Endothelial cell of umbilical vein (primary cell): ENCODE measurements at regions not wholly inside any gene's neighbourhood (a gene's known extent, or its start where the extent isn't known, plus 50 kb on each side); places are given as distances from the start of the nearest gene placed in this dataset.

Experiments
- BruUV-seq: library from RNA; stranded (reverse); fragments of 400-500 nt; replicated peaks from 2 replicates; lab custom pipeline; 2021; lab: Mats Ljungman, UMichigan
- CTCF ChIA-PET: fragments of 300-600, 350-600 bp; sonication (Branson Sonifier 250); formaldehyde crosslinking; loops from one replicate; lab custom pipeline; 2021; ENCODE audit warnings: antibody characterized with exemption, inconsistent platforms; lab: Charles Lee
- POLR2A ChIA-PET: fragments of 300-600, 350-600 bp; sonication (Branson Sonifier 250); formaldehyde crosslinking; loops from one replicate; lab custom pipeline; 2021; ENCODE audit warnings: antibody characterized with exemption, inconsistent platforms; lab: Charles Lee
- DNase-seq: peaks from one replicate; pipeline ENCODE4 v3.0.0-alpha.2; 2011; ENCODE audit warnings: low read depth, low spot score
- FAIRE-seq: peaks from 2 replicates; lab custom pipeline; 2011; peaks lifted over from hg19 to GRCh38; lab: Jason Lieb, UNC
- H2AFZ ChIP-seq: 2 replicates; pipeline ENCODE4 v1.6.0; 2012; ENCODE audit warnings: low read depth, low read length, control low read depth, inconsistent platforms
- H3K27ac ChIP-seq: 2 replicates; pipeline ENCODE4 v1.5.1; 2011; ENCODE audit warnings: low read depth, mild to moderate bottlenecking, control low read depth, low read length, moderate library complexity; ENCODE audit not compliant: insufficient read depth
- H3K27me3 ChIP-seq, 2 experiments: 2 replicates each; pipeline versions ENCODE4 v1.6.0 to v1.6.1; 2011; ENCODE audit warnings: low read length in 2 of 2, mixed read lengths in 1 of 2; ENCODE audit not compliant: control insufficient read depth in 2 of 2, insufficient read depth in 2 of 2
- H3K36me3 ChIP-seq, 2 experiments: 2 replicates in 1 of 2; 3 replicates in 1 of 2; pipeline ENCODE4 v1.5.1; 2011; ENCODE audit warnings: low read length in 2 of 2, mild to moderate bottlenecking in 1 of 2, moderate library complexity in 1 of 2; ENCODE audit not compliant: control insufficient read depth in 2 of 2, insufficient read depth in 2 of 2; ENCODE audit errors: extremely low read depth in 1 of 2
- H3K4me1 ChIP-seq: 3 replicates; pipeline ENCODE4 v1.5.1; 2011; ENCODE audit warnings: mild to moderate bottlenecking, low read length; ENCODE audit not compliant: control insufficient read depth, insufficient read depth; ENCODE audit errors: extremely low read depth
- H3K4me2 ChIP-seq: 2 replicates; pipeline ENCODE4 v1.6.1; 2011; ENCODE audit warnings: low read length, control low read depth, mixed read lengths; ENCODE audit not compliant: insufficient read depth
- H3K4me3 ChIP-seq, 3 experiments: fragments of 200-600 bp in 1 of 3; sonication (generic), shearing (Covaris generic) in 1 of 3; replicated peaks in 1 of 3; 2 replicates each; pipeline ENCODE4 v1.5.1; 2011 to 2016; ENCODE audit warnings: control low read depth in 3 of 3, low read length in 3 of 3, mild to moderate bottlenecking in 2 of 3, inconsistent platforms in 1 of 3, low read depth in 1 of 3, moderate library complexity in 1 of 3; ENCODE audit not compliant: insufficient read depth in 1 of 3
- H3K79me2 ChIP-seq: 2 replicates; pipeline ENCODE4 v1.6.0; 2012; ENCODE audit warnings: low read length, inconsistent platforms; ENCODE audit not compliant: control insufficient read depth, insufficient read depth
- H3K9ac ChIP-seq: replicated peaks from 2 replicates; pipeline ENCODE3; 2011; ENCODE audit warnings: low read length, control low read depth; ENCODE audit not compliant: insufficient read depth; ENCODE audit errors: extremely low read depth
- H3K9me1 ChIP-seq: replicated peaks from 3 replicates; pipeline ENCODE4 v1.6.0; 2011; ENCODE audit warnings: mild to moderate bottlenecking, low read length; ENCODE audit not compliant: control insufficient read depth, insufficient read depth; ENCODE audit errors: extremely low read depth
- H3K9me3 ChIP-seq: replicated peaks from 2 replicates; pipeline ENCODE4 v1.5.1; 2012; ENCODE audit warnings: low read length, inconsistent platforms; ENCODE audit not compliant: control insufficient read depth, insufficient read depth
- H4K20me1 ChIP-seq: replicated peaks from 2 replicates; pipeline ENCODE3; 2011; ENCODE audit warnings: mild to moderate bottlenecking, low read length; ENCODE audit not compliant: control insufficient read depth, insufficient read depth; ENCODE audit errors: extremely low read depth
- EZH2 ChIP-seq: IDR thresholded peaks from 2 replicates; pipeline ENCODE4 v1.6.1; 2012; ENCODE audit warnings: borderline replicate concordance, low read depth, mild to moderate bottlenecking, moderate library complexity, low read length, inconsistent platforms; ENCODE audit not compliant: severe bottlenecking
- FOS ChIP-seq: IDR thresholded peaks from 2 replicates; pipeline ENCODE4 v1.6.1; 2011; ENCODE audit warnings: mild to moderate bottlenecking, low read length, moderate library complexity, borderline replicate concordance; ENCODE audit not compliant: insufficient read depth
- GATA2 ChIP-seq: IDR thresholded peaks from 2 replicates; pipeline ENCODE4 v1.7.0; 2011; ENCODE audit warnings: low read depth, mild to moderate bottlenecking, moderate library complexity, mixed read lengths, low read length; ENCODE audit not compliant: insufficient read length, insufficient read depth
- JUN ChIP-seq: IDR thresholded peaks from 2 replicates; pipeline ENCODE4 v1.6.1; 2011; ENCODE audit warnings: borderline replicate concordance, low read depth; ENCODE audit not compliant: insufficient read length, insufficient read depth
- MYC ChIP-seq: IDR thresholded peaks from one replicate; pipeline ENCODE4 v1.6.1; 2011; ENCODE audit warnings: mild to moderate bottlenecking, low read depth, low read length
- POLR2A ChIP-seq: IDR thresholded peaks from 2 replicates; pipeline ENCODE4 v1.6.1; 2012; ENCODE audit warnings: low read depth, mild to moderate bottlenecking, control low read depth, low read length
- POLR2AphosphoS5 ChIP-seq: IDR thresholded peaks from 2 replicates; pipeline ENCODE4 v1.6.1; 2012; ENCODE audit warnings: low read depth, mild to moderate bottlenecking, control low read depth, low read length, moderate library complexity; ENCODE audit not compliant: insufficient read depth
- dilution Hi-C: fragments of 300-500 bp; cut with MboI; formaldehyde crosslinking; loops from one replicate; pipeline ENCODE4 v1.15.0; 2019; ENCODE audit warnings: low sequenced_read_pairs; ENCODE audit not compliant: extremely low pct_ligation_motif_present
- intact Hi-C: fragments of 100-400 bp; cut with micrococcal nuclease; formaldehyde crosslinking; loops from one replicate; pipeline ENCODE4 v1.10.0; 2022
- TF ChIP-seq, protein P1 (sequence below): IDR thresholded peaks from 2 replicates; pipeline ENCODE4 v1.6.1; 2011; ENCODE audit not compliant: insufficient read depth, insufficient read length
- TF ChIP-seq, protein P2 (sequence below), 2 donors: IDR thresholded peaks; 1 replicate in 1 of 2; 2 replicates in 1 of 2; pipeline ENCODE4 v1.5.1; 2011; ENCODE audit warnings: low read length in 2 of 2, mild to moderate bottlenecking in 2 of 2, moderate library complexity in 2 of 2, control low read depth in 1 of 2, inconsistent platforms in 1 of 2, low read depth in 1 of 2; ENCODE audit not compliant: insufficient read depth in 1 of 2; ENCODE audit errors: extremely low read depth in 1 of 2

DNA sequence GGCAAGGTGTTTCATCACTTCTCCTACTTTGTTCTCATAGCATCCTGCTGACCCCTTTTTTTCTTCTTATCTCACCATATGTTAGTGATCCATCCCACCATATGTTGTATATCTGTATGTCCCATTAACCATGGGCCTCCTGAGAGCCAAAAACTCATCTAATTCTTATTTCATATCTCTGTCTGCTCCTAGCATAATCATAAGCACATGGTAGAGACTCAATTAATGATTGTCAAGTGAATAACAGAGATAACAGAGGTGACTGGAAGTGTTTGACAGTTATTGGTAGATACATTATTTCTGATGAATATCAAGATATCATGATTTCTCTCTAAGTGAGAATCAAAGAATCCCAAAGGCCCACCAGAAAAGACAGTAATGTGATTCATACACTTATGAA, 138.1 kb upstream of the MPPED2 start:
- Histone ChIP-seq H3K36me3 (no peaks in the 10 kb centered on the region), H3K27me3 (no peaks in the 10 kb centered on the region), H3K4me2 (no peak overlapping the region), H3K9ac (no peak overlapping the region), H3K9me1 (no peaks in the 10 kb centered on the region), H3K79me2 (no peaks in the 10 kb centered on the region), H3K4me3 (no peak overlapping the region), H4K20me1 (no peaks in the 10 kb centered on the region), H3K4me1 (peaks cover 2% of the 10 kb centered on the region), H3K9me3 (no peaks in the 10 kb centered on the region), H3K27ac (no peak overlapping the region), H2AFZ (no peak overlapping the region)
- TF ChIP-seq GATA2 (no peak), FOS (no peak), MYC (no peak), POLR2A (no peak), EZH2 (no peak), POLR2AphosphoS5 (no peak), JUN (no peak)
- TF ChIP-seq, protein P1, sequence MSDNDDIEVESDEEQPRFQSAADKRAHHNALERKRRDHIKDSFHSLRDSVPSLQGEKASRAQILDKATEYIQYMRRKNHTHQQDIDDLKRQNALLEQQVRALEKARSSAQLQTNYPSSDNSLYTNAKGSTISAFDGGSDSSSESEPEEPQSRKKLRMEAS: no peak
- TF ChIP-seq, protein P2, sequence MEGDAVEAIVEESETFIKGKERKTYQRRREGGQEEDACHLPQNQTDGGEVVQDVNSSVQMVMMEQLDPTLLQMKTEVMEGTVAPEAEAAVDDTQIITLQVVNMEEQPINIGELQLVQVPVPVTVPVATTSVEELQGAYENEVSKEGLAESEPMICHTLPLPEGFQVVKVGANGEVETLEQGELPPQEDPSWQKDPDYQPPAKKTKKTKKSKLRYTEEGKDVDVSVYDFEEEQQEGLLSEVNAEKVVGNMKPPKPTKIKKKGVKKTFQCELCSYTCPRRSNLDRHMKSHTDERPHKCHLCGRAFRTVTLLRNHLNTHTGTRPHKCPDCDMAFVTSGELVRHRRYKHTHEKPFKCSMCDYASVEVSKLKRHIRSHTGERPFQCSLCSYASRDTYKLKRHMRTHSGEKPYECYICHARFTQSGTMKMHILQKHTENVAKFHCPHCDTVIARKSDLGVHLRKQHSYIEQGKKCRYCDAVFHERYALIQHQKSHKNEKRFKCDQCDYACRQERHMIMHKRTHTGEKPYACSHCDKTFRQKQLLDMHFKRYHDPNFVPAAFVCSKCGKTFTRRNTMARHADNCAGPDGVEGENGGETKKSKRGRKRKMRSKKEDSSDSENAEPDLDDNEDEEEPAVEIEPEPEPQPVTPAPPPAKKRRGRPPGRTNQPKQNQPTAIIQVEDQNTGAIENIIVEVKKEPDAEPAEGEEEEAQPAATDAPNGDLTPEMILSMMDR (IDR thresholded peaks at IDR 0.05; ENCODE audit: extremely low read depth in 1 of 2, insufficient read depth in 1 of 2, low read depth in 1 of 2, low read length in 2 of 2): no peak
- intact Hi-C loops: no loop called here
- DNase-seq (no peak), FAIRE-seq (no peak)
- ChIA-PET CTCF (no interaction called here), POLR2A (no interaction called here)
- no TSS peak for BruUV-seq
- dilution Hi-C loops: no loop called here
